Spleen (tissue), 7 donors: ENCODE measurements at regions not wholly inside any gene's neighbourhood (a gene's known extent, or its start where the extent isn't known, plus 50 kb on each side); places are given as distances from the start of the nearest gene placed in this dataset.

Experiments used
- CTCF ChIP-seq, 11 experiments: fragments of 200-600 bp in 7 of 11; fragments of 450-650 bp in 4 of 11; sonication (generic) in 4 of 11; IDR thresholded peaks in 8 of 11; conservative IDR thresholded peaks in 3 of 11; 1 replicate in 7 of 11; 2 replicates in 4 of 11; pipeline versions ENCODE4 v1.4.0 to v1.8.0; 2016 to 2021; ENCODE audit warnings: antibody characterized with exemption in 11 of 11, inconsistent platforms in 4 of 11, mild to moderate bottlenecking in 1 of 11
- POLR2A ChIP-seq, 3 donors: fragments of 450-650 bp; IDR thresholded peaks; one replicate each; pipeline ENCODE4 v1.5.1; 2017; ENCODE audit warnings: antibody characterized with exemption in 3 of 3, mild to moderate bottlenecking in 1 of 3
- donor health status: DM: no; HTN: no; CAD: no; lungs with moderate emphysema.
- donor health status: DM: no; HTN: no; CAD: no.
- donor health status: DM: no; HTN: no; CAD: no.

- TF ChIP-seq POLR2A (IDR thresholded peaks at IDR 0.05) (no peak), CTCF (IDR thresholded peaks at IDR 0.05 in 8 of 11, conservative IDR thresholded peaks at IDR 0.05 in 3 of 11) (no peak)
Measured at GRCh38 chr15:94778840-94779239, 547.5 kb downstream of the MCTP2 start.
